ENCODE measurements at regions not wholly inside any gene's neighbourhood (a gene's known extent, or its start where the extent isn't known, plus 50 kb on each side); places are given as distances from the start of the nearest gene placed in this dataset.
"Not testable (repeated sequence)": the region's sequence is repeated elsewhere in the genome, so short reads cannot be mapped to it uniquely, and the experiment has no call there.

- not testable (repeated sequence) for H2AFZ ChIP-seq (ENCODE audit: low read length); H2BK120ac ChIP-seq (ENCODE audit: low read depth, low read length, poor library complexity, severe bottlenecking); H4K5ac ChIP-seq (ENCODE audit: insufficient read length, low read depth, low read length); H3K4me1 Mint-ChIP-seq; DNase-seq; H3T11ph ChIP-seq (ENCODE audit: low read length); H2BK12ac ChIP-seq (ENCODE audit: insufficient read length, low read depth, low read length); H3K23ac ChIP-seq (ENCODE audit: insufficient read length, low read depth, low read length); H3K27me3 Mint-ChIP-seq (ENCODE audit: low read depth); H2BK15ac ChIP-seq (ENCODE audit: low read depth, low read length); H2BK20ac ChIP-seq (ENCODE audit: low read depth, low read length, poor library complexity, severe bottlenecking); H4K8ac ChIP-seq (replicated peaks; ENCODE audit: insufficient read length, low read depth, low read length); H3K9me3 ChIP-seq (ENCODE audit: control insufficient read depth, low read depth, low read length); H3K23me2 ChIP-seq (ENCODE audit: insufficient read length, low read depth, low read length, poor library complexity, severe bottlenecking); H3K56ac ChIP-seq (ENCODE audit: insufficient read length, low read depth, low read length); H3K9ac ChIP-seq (ENCODE audit: extremely low read depth, insufficient read length, low read length); H3K18ac ChIP-seq (ENCODE audit: insufficient read length, low read depth, low read length); H3K79me1 ChIP-seq (ENCODE audit: insufficient read depth, low read depth, low read length, poor library complexity, severe bottlenecking); H3K9me3 Mint-ChIP-seq; H3K4me3 Mint-ChIP-seq; H3K36me3 Mint-ChIP-seq (ENCODE audit: insufficient read depth in 1 of 3, low read depth in 3 of 3); H3K14ac ChIP-seq (ENCODE audit: insufficient read depth, low read length); H3K27ac Mint-ChIP-seq; H3K4me1 ChIP-seq (ENCODE audit: insufficient read depth, low read length); H4K20me1 ChIP-seq (ENCODE audit: control insufficient read depth, insufficient read depth, insufficient read length); H2AK5ac ChIP-seq (ENCODE audit: insufficient read length, low read length); H3K27me3 ChIP-seq (ENCODE audit: insufficient read depth, low read length); H2BK5ac ChIP-seq (ENCODE audit: insufficient read length, low read length); H3K4ac ChIP-seq (ENCODE audit: low read depth, low read length); H3K4me2 ChIP-seq (ENCODE audit: insufficient read depth, insufficient read length, low read length); H3K79me2 ChIP-seq (ENCODE audit: insufficient read depth, low read length); H3K27ac ChIP-seq (ENCODE audit: insufficient read length, low read depth, low read length); H4K91ac ChIP-seq (ENCODE audit: insufficient read length, low read depth, low read length)
- no CpG with 5 or more reads among the region's 3 CpGs for WGBS (ENCODE audit: extremely low coverage, insufficient read length, low lambda C conversion rate)
These were observed 271.0 kb downstream of the SPATA31A7 start for GRCh38 chr9:61460860-61461259.

Measured in H9 (cell line).